GM19395 (cell line): ENCODE measurements at regions not wholly inside any gene's neighbourhood (a gene's known extent, or its start where the extent isn't known, plus 50 kb on each side); places are given as distances from the start of the nearest gene placed in this dataset.
"Not testable (repeated sequence)": the region's sequence is repeated elsewhere in the genome, so short reads cannot be mapped to it uniquely, and the experiment has no call there.

Experiments
- ATAC-seq: cut with Tn5 transposase; IDR thresholded peaks from one replicate; pipeline ENCODE4 v1.9.1; 2021; ENCODE audit warnings: mild to moderate bottlenecking, moderate library complexity; ENCODE audit not compliant: unreplicated experiment

- not testable (repeated sequence) for ATAC-seq
Measured at GRCh38 chr2:87343347-87343746, 321.7 kb upstream of the PLGLB1 start.

- ATAC-seq = not testable (repeated sequence)
Measured at GRCh38 chr2:87345283-87345682, 323.6 kb upstream of the PLGLB1 start.

- not testable (repeated sequence) for ATAC-seq
Measured at GRCh38 chr2:87348556-87348955, 326.9 kb upstream of the PLGLB1 start.

- not testable (repeated sequence) for ATAC-seq
Measured at GRCh38 chr2:87349006-87349405, 327.4 kb upstream of the PLGLB1 start.

GRCh38 chr2:87352178-87352934, 330.7 kb upstream of the PLGLB1 start:
- ATAC-seq = not testable (repeated sequence)

- not testable (repeated sequence) for ATAC-seq
Measured at GRCh38 chr2:87353408-87353807, 331.8 kb upstream of the PLGLB1 start.

- not testable (repeated sequence) for ATAC-seq
Measured at GRCh38 chr2:87354102-87354501, 332.5 kb upstream of the PLGLB1 start.

- ATAC-seq = not testable (repeated sequence)
Measured at GRCh38 chr2:87360250-87360649, 338.6 kb upstream of the PLGLB1 start.

GRCh38 chr2:87360927-87361326, 339.3 kb upstream of the PLGLB1 start:
- ATAC-seq = not testable (repeated sequence)

GRCh38 chr2:87361805-87362204, 340.2 kb upstream of the PLGLB1 start:
- ATAC-seq = not testable (repeated sequence)

- not testable (repeated sequence) for ATAC-seq
Measured at GRCh38 chr2:87364379-87364778, 342.7 kb upstream of the PLGLB1 start.

GRCh38 chr2:87365038-87365437, 343.4 kb upstream of the PLGLB1 start:
- not testable (repeated sequence) for ATAC-seq

GRCh38 chr2:87386063-87386560, 361.8 kb upstream of the PLGLB2 start:
- ATAC-seq = not testable (repeated sequence)

GRCh38 chr2:87395784-87396183, 352.1 kb upstream of the PLGLB2 start:
- ATAC-seq = not testable (repeated sequence)

GRCh38 chr2:87396551-87397265, 351.2 kb upstream of the PLGLB2 start:
- ATAC-seq = not testable (repeated sequence)

- ATAC-seq = not testable (repeated sequence)
Measured at GRCh38 chr2:87397276-87398065, 350.4 kb upstream of the PLGLB2 start.

- not testable (repeated sequence) for ATAC-seq
Measured at GRCh38 chr2:87398567-87399305, 349.2 kb upstream of the PLGLB2 start.

- no peak for ATAC-seq
Measured at GRCh38 chr2:87401726-87402345, 346.1 kb upstream of the PLGLB2 start.

- ATAC-seq = no peak
Measured at GRCh38 chr2:87403893-87404175, 344.1 kb upstream of the PLGLB2 start.
